Brain microvascular endothelial cell (primary cell): ENCODE measurements at regions not wholly inside any gene's neighbourhood (a gene's known extent, or its start where the extent isn't known, plus 50 kb on each side); places are given as distances from the start of the nearest gene placed in this dataset.

Experiments used
- DNase-seq: peaks from one replicate; pipeline ENCODE4 v3.0.0-alpha.2; 2020
- H3K27ac ChIP-seq: fragments of 250-450 bp; sonication (Bioruptor Pico); 2 replicates; pipeline ENCODE4 v1.5.1; 2020; ENCODE audit warnings: mild to moderate bottlenecking, moderate library complexity
- H3K27me3 ChIP-seq: fragments of 250-450 bp; sonication (Bioruptor Pico); replicated peaks from 2 replicates; pipeline ENCODE4 v1.5.1; 2020; ENCODE audit warnings: mild to moderate bottlenecking
- H3K36me3 ChIP-seq: fragments of 250-450 bp; sonication (Bioruptor Pico); replicated peaks from 2 replicates; pipeline ENCODE4 v1.5.1; 2020; ENCODE audit warnings: mild to moderate bottlenecking
- H3K4me3 ChIP-seq: 2 replicates; pipeline ENCODE4 v1.5.1; 2011; ENCODE audit warnings: low read depth, mild to moderate bottlenecking, control low read depth, low read length, moderate library complexity
- in situ Hi-C: cut with HindIII; loops from 2 replicates; pipeline ENCODE4 v1.10.0; 2017; ENCODE audit warnings: low sequenced_read_pairs, low pct_ligation_motif_present
- TF ChIP-seq, protein P1 (sequence below): IDR thresholded peaks from 2 replicates; pipeline ENCODE4 v1.5.1; 2011; ENCODE audit warnings: low read depth, mild to moderate bottlenecking, moderate library complexity, low read length, control low read depth, inconsistent platforms; ENCODE audit errors: missing control alignments

DNA sequence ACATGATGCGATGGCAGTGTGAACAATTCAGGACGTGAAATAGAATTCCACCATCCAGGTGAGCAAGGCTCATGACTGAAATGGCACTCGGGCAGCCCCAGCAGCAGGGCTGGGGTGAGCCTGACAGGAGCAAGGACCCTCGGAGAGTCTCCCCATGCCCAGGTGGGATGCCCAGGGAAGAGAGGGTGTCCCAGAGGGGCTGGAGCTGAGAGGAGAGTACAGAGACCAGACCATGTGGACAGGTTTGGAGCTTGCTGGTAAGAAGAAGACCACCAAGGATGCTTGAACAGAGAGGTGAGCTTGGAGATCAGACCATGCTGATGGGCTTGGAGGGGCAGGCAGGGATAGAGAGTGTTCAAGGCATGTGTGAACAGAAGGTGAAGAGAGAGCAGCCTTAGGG, 83.3 kb downstream of the RAMP3 start:
- in situ Hi-C loops = no loop called here
- TF ChIP-seq, protein P1, sequence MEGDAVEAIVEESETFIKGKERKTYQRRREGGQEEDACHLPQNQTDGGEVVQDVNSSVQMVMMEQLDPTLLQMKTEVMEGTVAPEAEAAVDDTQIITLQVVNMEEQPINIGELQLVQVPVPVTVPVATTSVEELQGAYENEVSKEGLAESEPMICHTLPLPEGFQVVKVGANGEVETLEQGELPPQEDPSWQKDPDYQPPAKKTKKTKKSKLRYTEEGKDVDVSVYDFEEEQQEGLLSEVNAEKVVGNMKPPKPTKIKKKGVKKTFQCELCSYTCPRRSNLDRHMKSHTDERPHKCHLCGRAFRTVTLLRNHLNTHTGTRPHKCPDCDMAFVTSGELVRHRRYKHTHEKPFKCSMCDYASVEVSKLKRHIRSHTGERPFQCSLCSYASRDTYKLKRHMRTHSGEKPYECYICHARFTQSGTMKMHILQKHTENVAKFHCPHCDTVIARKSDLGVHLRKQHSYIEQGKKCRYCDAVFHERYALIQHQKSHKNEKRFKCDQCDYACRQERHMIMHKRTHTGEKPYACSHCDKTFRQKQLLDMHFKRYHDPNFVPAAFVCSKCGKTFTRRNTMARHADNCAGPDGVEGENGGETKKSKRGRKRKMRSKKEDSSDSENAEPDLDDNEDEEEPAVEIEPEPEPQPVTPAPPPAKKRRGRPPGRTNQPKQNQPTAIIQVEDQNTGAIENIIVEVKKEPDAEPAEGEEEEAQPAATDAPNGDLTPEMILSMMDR = no peak
- H3K36me3 ChIP-seq = no peaks in the 10 kb centered on the region
- H3K27ac ChIP-seq = no peak overlapping the region
- H3K27me3 ChIP-seq = no peaks in the 10 kb centered on the region
- no peak overlapping the region for H3K4me3 ChIP-seq
- no peak for DNase-seq

DNA sequence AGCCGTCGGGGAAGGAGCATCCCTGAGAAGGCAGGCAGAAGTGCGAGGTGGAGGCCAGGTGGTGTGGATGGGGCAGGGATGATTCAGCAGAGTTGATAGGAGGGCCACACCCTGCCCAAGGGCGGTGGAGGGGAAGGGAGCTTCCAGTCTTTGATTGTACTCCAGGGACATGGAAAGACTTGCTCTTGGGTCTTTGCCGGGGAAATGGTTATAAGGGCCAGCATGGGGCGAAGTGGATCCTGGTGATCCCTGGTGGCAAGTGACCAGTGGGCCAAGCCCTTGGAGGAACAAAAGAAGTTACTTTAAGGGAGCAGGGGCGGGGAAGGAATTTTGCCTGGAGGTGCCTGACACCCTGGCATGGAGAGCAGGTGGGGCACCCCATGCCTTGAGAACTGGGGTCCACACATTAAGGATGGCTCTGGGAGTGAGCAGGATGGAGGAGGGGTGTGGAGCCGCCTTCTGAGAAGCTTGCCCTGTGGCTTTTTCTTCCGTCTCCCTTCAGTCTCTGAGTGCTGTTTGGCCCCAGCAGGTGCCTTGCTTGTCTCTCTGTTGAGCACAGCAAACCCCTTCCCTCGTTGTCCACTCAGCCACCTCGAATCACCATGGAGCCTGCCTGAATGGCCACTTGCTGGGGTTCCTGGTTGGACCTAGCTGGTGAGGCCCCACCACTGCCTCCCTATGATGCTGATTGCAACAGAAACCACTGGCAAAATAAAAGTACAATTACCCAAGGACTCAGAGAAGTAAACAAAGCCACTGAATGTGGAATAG, 83.9 kb downstream of the RAMP3 start:
- no peak for DNase-seq
- Histone ChIP-seq H3K36me3 (no peaks in the 10 kb centered on the region), H3K27ac (no peak overlapping the region), H3K27me3 (no peaks in the 10 kb centered on the region), H3K4me3 (no peak overlapping the region)
- TF ChIP-seq, protein P1 = no peak
- in situ Hi-C loops = no loop called here

DNA sequence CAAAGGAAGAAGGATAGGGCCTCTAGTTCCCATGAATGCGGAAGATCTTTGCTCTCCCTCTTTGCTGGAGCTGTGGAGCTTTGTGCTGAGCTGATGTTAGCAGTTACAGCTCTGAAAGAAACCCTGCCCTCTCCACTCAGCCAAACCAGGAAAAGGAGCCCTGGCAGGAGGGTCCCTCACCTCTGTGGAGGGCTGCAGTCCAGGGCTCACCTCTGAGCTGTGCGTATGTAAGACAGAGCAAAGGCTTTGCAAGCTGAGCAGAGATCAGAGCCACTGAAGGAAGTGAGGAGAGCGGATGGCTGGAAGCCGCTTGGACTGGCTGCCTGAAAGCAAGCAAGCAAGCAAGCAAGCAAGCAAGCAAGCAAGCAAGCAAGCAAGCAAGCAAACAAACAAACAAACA, 84.7 kb downstream of the RAMP3 start:
- DNase-seq = no peak
- Histone ChIP-seq H3K4me3 (no peak overlapping the region), H3K27me3 (no peaks in the 10 kb centered on the region), H3K36me3 (no peaks in the 10 kb centered on the region), H3K27ac (no peak overlapping the region)
- in situ Hi-C loops = no loop called here
- TF ChIP-seq, protein P1 = no peak

DNA sequence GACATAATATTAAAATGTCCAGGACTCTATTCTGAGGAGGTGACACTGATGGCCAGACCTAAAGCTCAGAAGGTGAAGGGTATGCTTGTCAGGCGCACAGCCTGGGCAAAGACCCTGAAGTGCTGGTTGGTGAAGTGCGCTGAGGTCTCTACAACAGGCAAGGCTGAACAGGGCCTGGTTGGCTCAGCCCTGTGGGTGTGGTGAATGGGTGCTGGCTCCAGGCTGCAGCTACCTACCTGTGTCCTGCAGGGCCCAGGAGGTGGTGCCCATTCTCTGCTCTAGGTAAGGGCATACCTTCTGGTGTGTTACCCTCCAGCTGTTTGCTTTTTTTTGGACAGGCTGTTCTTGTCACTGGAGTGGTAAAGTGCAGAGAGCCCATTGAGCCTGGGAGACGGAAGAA, 85.1 kb downstream of the RAMP3 start:
- Histone ChIP-seq H3K4me3 (no peak overlapping the region), H3K27me3 (no peaks in the 10 kb centered on the region), H3K36me3 (no peaks in the 10 kb centered on the region), H3K27ac (no peak overlapping the region)
- DNase-seq = no peak
- in situ Hi-C loops = no loop called here
- TF ChIP-seq, protein P1 = no peak

DNA sequence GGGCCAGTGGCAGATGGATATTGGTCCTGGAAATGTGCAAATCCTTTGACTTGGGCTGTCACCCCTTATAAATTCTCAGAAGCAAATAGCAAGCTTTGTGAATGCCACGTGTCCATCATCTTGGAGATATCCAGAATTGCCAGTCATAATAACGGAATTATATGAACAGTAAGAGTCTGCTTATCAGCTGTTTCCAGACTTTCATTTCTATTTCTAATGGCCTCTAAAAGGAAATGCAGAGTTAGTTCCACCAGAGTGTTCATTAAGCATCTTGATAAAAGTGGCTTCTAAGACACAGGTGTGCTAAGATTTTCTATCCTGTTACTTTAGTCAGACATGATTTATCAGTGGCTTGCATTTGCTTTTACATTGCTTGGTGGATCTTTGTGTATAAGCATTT, 87.4 kb downstream of the RAMP3 start:
- Histone ChIP-seq H3K27ac (no peak overlapping the region), H3K4me3 (no peak overlapping the region), H3K36me3 (no peaks in the 10 kb centered on the region), H3K27me3 (no peaks in the 10 kb centered on the region)
- no peak for DNase-seq
- in situ Hi-C loops = no loop called here
- TF ChIP-seq, protein P1 = no peak

DNA sequence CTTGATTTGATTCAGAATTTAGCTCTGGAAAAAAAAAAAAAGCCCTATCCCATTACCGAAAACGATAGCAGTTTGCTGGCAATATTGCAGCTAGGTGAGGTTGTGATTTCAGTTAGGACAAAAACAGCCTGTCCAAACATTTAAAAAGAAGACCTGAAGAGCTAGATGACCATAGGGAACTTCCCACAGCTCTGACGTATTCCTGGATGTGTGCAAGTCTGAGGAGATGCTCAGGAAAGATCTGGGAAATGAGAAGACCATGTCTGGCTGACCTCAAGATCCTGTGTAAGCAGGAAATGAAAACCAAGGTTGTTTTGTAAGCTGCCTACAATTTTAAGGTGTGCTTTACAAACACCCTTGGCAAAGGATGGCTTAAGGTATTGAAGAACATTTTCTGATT, 88.7 kb downstream of the RAMP3 start:
- Histone ChIP-seq H3K4me3 (no peak overlapping the region), H3K27ac (no peak overlapping the region), H3K36me3 (no peaks in the 10 kb centered on the region), H3K27me3 (no peaks in the 10 kb centered on the region)
- in situ Hi-C loops = no loop called here
- DNase-seq = no peak
- TF ChIP-seq, protein P1 = no peak
